ENCODE measurements at regions not wholly inside any gene's neighbourhood (a gene's known extent, or its start where the extent isn't known, plus 50 kb on each side); places are given as distances from the start of the nearest gene placed in this dataset.

GRCh38 chr7:25720427-25720826 lies 431.6 kb upstream of the NFE2L3 start:
- Histone ChIP-seq H3K9me3 (no peaks in the 10 kb centered on the region), H3K4me1 (ENCODE audit: control insufficient read depth in 1 of 2, insufficient read depth in 1 of 2, low read depth in 1 of 2, low read length in 1 of 2) (no peaks in the 10 kb centered on the region), H3K4me3 (ENCODE audit: low read depth in 1 of 2, low read length in 1 of 2) (no peak overlapping the region), H3K36me3 (no peaks in the 10 kb centered on the region), H3K27me3 (no peaks in the 10 kb centered on the region), H3K27ac (no peak overlapping the region)
- TF ChIP-seq CTCF (IDR thresholded peaks at IDR 0.05): no peak

GRCh38 chr7:25722856-25723255 lies 429.1 kb upstream of the NFE2L3 start:
- no peaks in the 10 kb centered on the region for H3K4me1 ChIP-seq (ENCODE audit: control insufficient read depth in 1 of 2, insufficient read depth in 1 of 2, low read depth in 1 of 2, low read length in 1 of 2)
- no peak overlapping the region for H3K4me3 ChIP-seq (ENCODE audit: low read depth in 1 of 2, low read length in 1 of 2)
- H3K36me3 ChIP-seq: no peaks in the 10 kb centered on the region
- no peaks in the 10 kb centered on the region for H3K9me3 ChIP-seq
- H3K27me3 ChIP-seq: no peaks in the 10 kb centered on the region
- TF ChIP-seq CTCF (IDR thresholded peaks at IDR 0.05): no peak
- H3K27ac ChIP-seq: no peak overlapping the region

- Histone ChIP-seq H3K36me3 (no peaks in the 10 kb centered on the region), H3K4me3 (ENCODE audit: low read depth in 1 of 2, low read length in 1 of 2) (no peak overlapping the region), H3K4me1 (ENCODE audit: control insufficient read depth in 1 of 2, insufficient read depth in 1 of 2, low read depth in 1 of 2, low read length in 1 of 2) (no peaks in the 10 kb centered on the region), H3K27me3 (no peaks in the 10 kb centered on the region), H3K9me3 (no peaks in the 10 kb centered on the region), H3K27ac (no peak overlapping the region)
- TF ChIP-seq CTCF (IDR thresholded peaks at IDR 0.05): no peak
Measured at GRCh38 chr7:25725451-25725850, 426.5 kb upstream of the NFE2L3 start.

- TF ChIP-seq CTCF (IDR thresholded peaks at IDR 0.05): no peak
- Histone ChIP-seq H3K4me1 (ENCODE audit: control insufficient read depth in 1 of 2, insufficient read depth in 1 of 2, low read depth in 1 of 2, low read length in 1 of 2) (no peaks in the 10 kb centered on the region), H3K27ac (no peak overlapping the region), H3K36me3 (no peaks in the 10 kb centered on the region), H3K9me3 (no peaks in the 10 kb centered on the region), H3K4me3 (ENCODE audit: low read depth in 1 of 2, low read length in 1 of 2) (no peak overlapping the region), H3K27me3 (no peaks in the 10 kb centered on the region)
Measured at GRCh38 chr7:25726170-25726780, 425.7 kb upstream of the NFE2L3 start.

GRCh38 chr7:25726781-25727311 lies 425.2 kb upstream of the NFE2L3 start:
- H3K4me3 ChIP-seq (ENCODE audit: low read depth in 1 of 2, low read length in 1 of 2): no peak overlapping the region
- no peak overlapping the region for H3K27ac ChIP-seq
- no peak for TF ChIP-seq CTCF (IDR thresholded peaks at IDR 0.05)
- no peaks in the 10 kb centered on the region for H3K4me1 ChIP-seq (ENCODE audit: control insufficient read depth in 1 of 2, insufficient read depth in 1 of 2, low read depth in 1 of 2, low read length in 1 of 2)
- no peaks in the 10 kb centered on the region for H3K36me3 ChIP-seq
- no peaks in the 10 kb centered on the region for H3K9me3 ChIP-seq
- no peaks in the 10 kb centered on the region for H3K27me3 ChIP-seq

Data from neutrophil (primary cell).